H1 (cell line): ENCODE measurements at regions not wholly inside any gene's neighbourhood (a gene's known extent, or its start where the extent isn't known, plus 50 kb on each side); places are given as distances from the start of the nearest gene placed in this dataset.

Source experiments
- CTCF ChIA-PET: fragments of 300-600 bp; sonication (Branson Sonifier 250); formaldehyde crosslinking; loops from one replicate; lab custom pipeline; 2021; ENCODE audit not compliant: partially characterized antibody; lab: Charles Lee
- POLR2A ChIA-PET: fragments of 300-600 bp; sonication (Branson Sonifier 250); formaldehyde crosslinking; loops from one replicate; lab custom pipeline; 2021; ENCODE audit warnings: inconsistent platforms; ENCODE audit not compliant: partially characterized antibody; lab: Charles Lee
- DNase-seq, 2 experiments: peaks; one replicate each; pipeline versions ENCODE4 v3.0.0 to v3.0.0-alpha.2; 2010 to 2022; ENCODE audit warnings: low spot score in 2 of 2, low read depth in 1 of 2, mixed read lengths in 1 of 2
- FAIRE-seq: peaks from 2 replicates; lab custom pipeline; 2011; peaks lifted over from hg19 to GRCh38; lab: Jason Lieb, UNC
- H2AFZ ChIP-seq: 2 replicates; pipeline ENCODE4 v1.8.1; 2012; ENCODE audit warnings: low read length, inconsistent platforms
- H2AK5ac ChIP-seq: 2 replicates; pipeline ENCODE4 v1.6.1; 2013; ENCODE audit warnings: low read depth, low read length
- H2BK120ac ChIP-seq: replicated peaks from 2 replicates; pipeline ENCODE3; 2013; ENCODE audit warnings: low read depth, low read length, inconsistent platforms
- H2BK12ac ChIP-seq: 2 replicates; pipeline ENCODE4 v1.6.1; 2013; ENCODE audit warnings: low read depth, low read length
- H2BK15ac ChIP-seq: 2 replicates; pipeline ENCODE4 v1.6.1; 2013; ENCODE audit warnings: low read length
- H2BK20ac ChIP-seq: 2 replicates; pipeline ENCODE4 v1.6.1; 2013; ENCODE audit warnings: low read length
- H2BK5ac ChIP-seq: 2 replicates; pipeline ENCODE4 v1.6.1; 2013; ENCODE audit warnings: low read depth, low read length
- H3K14ac ChIP-seq: 2 replicates; pipeline ENCODE4 v1.6.1; 2013; ENCODE audit warnings: inconsistent platforms; ENCODE audit not compliant: insufficient read length
- H3K18ac ChIP-seq: 2 replicates; pipeline ENCODE4 v1.6.1; 2013; ENCODE audit warnings: low read length; ENCODE audit errors: extremely low read depth
- H3K23ac ChIP-seq: 2 replicates; pipeline ENCODE4 v1.6.1; 2013; ENCODE audit warnings: inconsistent platforms; ENCODE audit not compliant: insufficient read length
- H3K23me2 ChIP-seq: 2 replicates; pipeline ENCODE4 v1.6.1; 2013; ENCODE audit warnings: low read depth, low read length
- H3K27ac ChIP-seq: 2 replicates; pipeline ENCODE4 v1.6.1; 2011; ENCODE audit warnings: low read depth, low read length, inconsistent platforms
- H3K27me3 ChIP-seq, 4 experiments: replicated peaks in 1 of 4; 1 replicate in 1 of 4; 2 replicates in 3 of 4; pipeline versions ENCODE4 v1.6.1 to v1.8.1; 2011 to 2013; ENCODE audit warnings: low read length in 3 of 4, mild to moderate bottlenecking in 3 of 4, inconsistent platforms in 2 of 4, mixed read lengths in 2 of 4, moderate library complexity in 1 of 4; ENCODE audit not compliant: control insufficient read depth in 3 of 4, insufficient read depth in 3 of 4; ENCODE audit errors: extremely low read depth in 1 of 4
- H3K36me3 ChIP-seq, 4 experiments: 2 replicates each; pipeline versions ENCODE4 v1.6.1 to v1.8.1; 2011 to 2013; ENCODE audit warnings: mild to moderate bottlenecking in 4 of 4, low read length in 3 of 4, moderate library complexity in 2 of 4, control low read depth in 1 of 4, inconsistent platforms in 1 of 4; ENCODE audit not compliant: insufficient read depth in 4 of 4, control insufficient read depth in 2 of 4
- H3K4ac ChIP-seq: replicated peaks from 2 replicates; pipeline ENCODE3; 2013; ENCODE audit warnings: low read length, low read depth, mixed read lengths, inconsistent platforms; ENCODE audit not compliant: insufficient read length
- H3K4me1 ChIP-seq, 4 experiments: replicated peaks in 1 of 4; 1 replicate in 1 of 4; 2 replicates in 3 of 4; pipeline versions ENCODE4 v1.6.1 to v1.8.1; 2011 to 2013; ENCODE audit warnings: low read length in 3 of 4, inconsistent platforms in 2 of 4, mixed read lengths in 1 of 4; ENCODE audit not compliant: insufficient read depth in 4 of 4, control insufficient read depth in 3 of 4
- H3K4me2 ChIP-seq, 2 experiments: 2 replicates each; pipeline versions ENCODE4 v1.6.1 to v1.8.1; 2011 to 2013; ENCODE audit warnings: low read depth in 2 of 2, low read length in 2 of 2, control low read depth in 1 of 2, inconsistent platforms in 1 of 2, mild to moderate bottlenecking in 1 of 2; ENCODE audit not compliant: insufficient read depth in 1 of 2
- H3K4me3 ChIP-seq, 4 experiments: fragments of 200-600, 300-600 bp in 1 of 4; sonication (generic), shearing (Covaris generic), sonication (Bioruptor Twin) in 1 of 4; 2 replicates each; pipeline versions ENCODE4 v1.5.1 to v1.8.1; 2011 to 2016; ENCODE audit warnings: low read length in 4 of 4, low read depth in 3 of 4, control low read depth in 2 of 4, inconsistent platforms in 2 of 4, mild to moderate bottlenecking in 2 of 4, mixed read lengths in 1 of 4, moderate library complexity in 1 of 4; ENCODE audit not compliant: insufficient read depth in 2 of 4; ENCODE audit errors: extremely low read depth in 1 of 4
- H3K56ac ChIP-seq: replicated peaks from 2 replicates; pipeline ENCODE3; 2013; ENCODE audit warnings: low read depth, mild to moderate bottlenecking, mixed read lengths, low read length, inconsistent platforms; ENCODE audit not compliant: insufficient read length
- H3K79me1 ChIP-seq: 2 replicates; pipeline ENCODE4 v1.6.1; 2013; ENCODE audit warnings: low read depth, low read length, control low read depth
- H3K79me2 ChIP-seq, 2 experiments: 2 replicates each; pipeline versions ENCODE4 v1.6.1 to v1.8.1; 2012 to 2013; ENCODE audit warnings: low read length in 2 of 2, mild to moderate bottlenecking in 2 of 2, inconsistent platforms in 1 of 2; ENCODE audit not compliant: insufficient read depth in 2 of 2, control insufficient read depth in 1 of 2
- H3K9ac ChIP-seq, 4 experiments: replicated peaks in 1 of 4; 1 replicate in 1 of 4; 2 replicates in 3 of 4; pipeline versions ENCODE4 v1.6.1 to v1.8.1; 2011 to 2013; ENCODE audit warnings: low read depth in 3 of 4, low read length in 3 of 4, control low read depth in 2 of 4, mild to moderate bottlenecking in 2 of 4, moderate library complexity in 2 of 4, inconsistent platforms in 1 of 4; ENCODE audit errors: extremely low read depth in 1 of 4
- H3K9me3 ChIP-seq, 2 experiments: 2 replicates each; pipeline versions ENCODE4 v1.6.1 to v1.8.1; 2012 to 2013; ENCODE audit warnings: mild to moderate bottlenecking in 2 of 2, moderate library complexity in 2 of 2, control low read depth in 1 of 2, inconsistent platforms in 1 of 2, low read depth in 1 of 2, low read length in 1 of 2, mixed read lengths in 1 of 2; ENCODE audit not compliant: insufficient read depth in 2 of 2
- H4K20me1 ChIP-seq, 2 experiments: replicated peaks in 1 of 2; 2 replicates each; pipeline versions ENCODE3 to v1.8.1; 2011 to 2013; ENCODE audit warnings: inconsistent platforms in 2 of 2, low read length in 2 of 2, mild to moderate bottlenecking in 1 of 2; ENCODE audit not compliant: insufficient read depth in 2 of 2, control insufficient read depth in 1 of 2
- H4K5ac ChIP-seq: 2 replicates; pipeline ENCODE4 v1.6.1; 2013; ENCODE audit warnings: low read length, low read depth, mixed read lengths, inconsistent platforms; ENCODE audit not compliant: insufficient read length
- H4K8ac ChIP-seq: 2 replicates; pipeline ENCODE4 v1.8.0; 2013; ENCODE audit warnings: mild to moderate bottlenecking, moderate library complexity, low read length, inconsistent platforms; ENCODE audit not compliant: insufficient read depth; ENCODE audit errors: extremely low read depth
- H4K91ac ChIP-seq: replicated peaks from 2 replicates; pipeline ENCODE3; 2013; ENCODE audit warnings: low read length, mixed read lengths, inconsistent platforms; ENCODE audit not compliant: insufficient read length
- BCL11A ChIP-seq, 2 experiments: IDR thresholded peaks; one replicate each; pipeline ENCODE4 v1.6.1; 2011; ENCODE audit warnings: low read depth in 2 of 2, low read length in 2 of 2, mild to moderate bottlenecking in 2 of 2
- CHD2 ChIP-seq: IDR thresholded peaks from 2 replicates; pipeline ENCODE4 v1.6.1; 2012; ENCODE audit warnings: low read length, improper control_type of control experiment
- EP300 ChIP-seq, 2 experiments: IDR thresholded peaks; 1 replicate in 1 of 2; 2 replicates in 1 of 2; pipeline ENCODE4 v1.6.1; 2011 to 2012; ENCODE audit warnings: low read depth in 2 of 2, low read length in 2 of 2, mild to moderate bottlenecking in 2 of 2, borderline replicate concordance in 1 of 2, inconsistent platforms in 1 of 2, moderate library complexity in 1 of 2
- JUND ChIP-seq: IDR thresholded peaks from 2 replicates; pipeline ENCODE4 v1.6.1; 2011; ENCODE audit warnings: mild to moderate bottlenecking, improper control_type of control experiment, low read length
- KDM1A ChIP-seq: fragments of 200-600, 300-600 bp; sonication (generic); IDR thresholded peaks from 2 replicates; pipeline ENCODE4 v1.7.1; 2016; ENCODE audit warnings: mild to moderate bottlenecking, low read length, borderline replicate concordance
- PHF8 ChIP-seq: fragments of 200-600 bp; sonication (generic); conservative IDR thresholded peaks from 2 replicates; pipeline ENCODE4 v1.7.1; 2012; ENCODE audit warnings: low read depth, mild to moderate bottlenecking, inconsistent platforms, low read length, moderate library complexity
- RNF2 ChIP-seq: fragments of 200-900, 300-1000 bp; sonication (generic); IDR thresholded peaks from 2 replicates; pipeline ENCODE4 v1.7.1; 2016; ENCODE audit warnings: borderline replicate concordance, low read depth, mild to moderate bottlenecking, antibody characterized with exemption, low read length; ENCODE audit not compliant: poor library complexity, severe bottlenecking; ENCODE audit errors: missing control alignments
- SAP30 ChIP-seq: fragments of 300-600 bp; sonication (generic); IDR thresholded peaks from 2 replicates; pipeline ENCODE4 v1.7.1; 2012; ENCODE audit warnings: low read length, moderate library complexity, mild to moderate bottlenecking, inconsistent platforms; ENCODE audit not compliant: insufficient read depth, insufficient replicate concordance
- SP2 ChIP-seq: IDR thresholded peaks from 2 replicates; pipeline ENCODE4 v1.6.1; 2012; ENCODE audit warnings: mild to moderate bottlenecking, low read length, inconsistent platforms
- WGBS, 2 experiments: shearing (Covaris generic) in 1 of 2; methylation state at CpG; one replicate each; pipeline versions ENCODE4 v1.1.6 to v1.1.7; 2013 to 2015; ENCODE audit warnings: low lambda C conversion rate in 2 of 2, mixed read lengths in 2 of 2, inconsistent platforms in 1 of 2, low coverage in 1 of 2, missing lambda C conversion rate in 1 of 2; ENCODE audit not compliant: insufficient replicate concordance in 2 of 2, insufficient coverage in 1 of 2, insufficient read length in 1 of 2; ENCODE audit errors: extremely low coverage in 1 of 2, missing lambda C conversion rate in 1 of 2; 5-methylcytosine and 5-hydroxymethylcytosine counted together
- TF ChIP-seq, protein P1 (sequence below): IDR thresholded peaks from 2 replicates; pipeline ENCODE4 v1.6.1; 2012; ENCODE audit warnings: low read length, inconsistent platforms

DNA sequence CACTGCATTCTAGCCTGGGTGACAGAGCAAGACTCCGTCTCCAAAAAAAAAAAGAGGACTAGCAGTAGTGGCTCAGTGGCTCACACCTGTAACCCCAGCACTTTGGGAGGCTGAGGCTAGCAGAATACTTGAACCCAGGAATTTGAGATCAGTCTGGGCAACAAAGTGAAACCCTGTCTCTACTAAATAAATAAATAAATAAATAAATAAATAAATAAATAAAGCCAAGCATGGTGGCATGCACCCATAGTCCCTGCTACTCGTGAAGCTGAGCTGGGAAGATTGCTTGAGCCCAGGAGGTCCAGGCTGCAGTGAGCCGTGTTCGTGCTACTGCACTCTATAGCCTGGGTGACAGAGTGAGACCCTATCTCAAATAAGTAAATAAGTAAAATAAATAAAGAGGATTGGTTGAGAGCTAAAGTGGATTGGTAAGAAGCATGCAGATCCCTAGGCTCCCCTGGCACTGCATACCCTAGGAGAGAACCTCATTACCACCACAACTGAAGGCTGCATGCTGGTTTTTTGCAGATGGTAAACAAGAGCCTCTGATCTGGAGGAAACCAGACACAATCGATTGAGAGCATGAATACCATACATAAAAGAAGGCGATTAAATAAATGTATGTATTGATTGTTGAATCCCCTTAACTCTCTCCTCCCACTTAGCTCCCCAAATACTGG, 163.2 kb downstream of the REEP3 start:
- H3K4ac ChIP-seq = no peak overlapping the region
- no peak overlapping the region for H2AFZ ChIP-seq
- H3K18ac ChIP-seq = no peak overlapping the region
- no peak overlapping the region for H2BK15ac ChIP-seq
- no peaks in the 10 kb centered on the region for H3K27me3 ChIP-seq
- DNase-seq = no peak
- H3K36me3 ChIP-seq = no peaks in the 10 kb centered on the region
- H3K4me2 ChIP-seq = no peak overlapping the region
- ChIA-PET CTCF (interaction anchor here (0.7 to 2.0 kb wide), 3 partner anchors 13 to 36 kb away, joined by 3 to 4 read pairs (median 4); no protein-coding TSS in a partner anchor), POLR2A (no interaction called here)
- no peak overlapping the region for H2AK5ac ChIP-seq
- H3K23me2 ChIP-seq = no peaks in the 10 kb centered on the region
- no peak overlapping the region for H2BK5ac ChIP-seq
- H3K14ac ChIP-seq = no peak overlapping the region
- H3K23ac ChIP-seq = no peak overlapping the region
- H4K5ac ChIP-seq = no peak overlapping the region
- no peak overlapping the region for H3K4me3 ChIP-seq
- H3K27ac ChIP-seq = no peak overlapping the region
- no peak overlapping the region for H3K56ac ChIP-seq
- H3K4me1 ChIP-seq = peaks cover 0 to 8% (median 1%) of the 10 kb centered on the region in 4 experiments; a peak in 2 of 7 replicates
- H4K20me1 ChIP-seq = no peaks in the 10 kb centered on the region
- H2BK120ac ChIP-seq = no peak overlapping the region
- 83% methylated on average over 6 of the region's 6 CpGs; no CpG with 5 or more reads in 1 of the 2 experiments for WGBS, 2 experiments
- H4K8ac ChIP-seq = no peak overlapping the region
- no peak for FAIRE-seq
- no peak overlapping the region for H3K9ac ChIP-seq
- no peak overlapping the region for H4K91ac ChIP-seq
- H3K9me3 ChIP-seq = no peaks in the 10 kb centered on the region
- H2BK12ac ChIP-seq = no peak overlapping the region
- no peak overlapping the region for H2BK20ac ChIP-seq
- H3K79me1 ChIP-seq = no peaks in the 10 kb centered on the region
- no peaks in the 10 kb centered on the region for H3K79me2 ChIP-seq
- no peak for TF ChIP-seq CHD2
- no peak for TF ChIP-seq PHF8
- TF ChIP-seq EP300 (IDR thresholded peaks at IDR 0.05; ENCODE audit: borderline replicate concordance in 1 of 2, low read depth in 2 of 2, low read length in 2 of 2) = no peak
- TF ChIP-seq, protein P1, sequence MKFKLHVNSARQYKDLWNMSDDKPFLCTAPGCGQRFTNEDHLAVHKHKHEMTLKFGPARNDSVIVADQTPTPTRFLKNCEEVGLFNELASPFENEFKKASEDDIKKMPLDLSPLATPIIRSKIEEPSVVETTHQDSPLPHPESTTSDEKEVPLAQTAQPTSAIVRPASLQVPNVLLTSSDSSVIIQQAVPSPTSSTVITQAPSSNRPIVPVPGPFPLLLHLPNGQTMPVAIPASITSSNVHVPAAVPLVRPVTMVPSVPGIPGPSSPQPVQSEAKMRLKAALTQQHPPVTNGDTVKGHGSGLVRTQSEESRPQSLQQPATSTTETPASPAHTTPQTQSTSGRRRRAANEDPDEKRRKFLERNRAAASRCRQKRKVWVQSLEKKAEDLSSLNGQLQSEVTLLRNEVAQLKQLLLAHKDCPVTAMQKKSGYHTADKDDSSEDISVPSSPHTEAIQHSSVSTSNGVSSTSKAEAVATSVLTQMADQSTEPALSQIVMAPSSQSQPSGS = no peak
- TF ChIP-seq RNF2 = no peak
- TF ChIP-seq SP2 = no peak
- TF ChIP-seq JUND = no peak
- TF ChIP-seq BCL11A (IDR thresholded peaks at IDR 0.05; ENCODE audit: low read depth in 2 of 2, low read length in 2 of 2) = no peak
- no peak for TF ChIP-seq KDM1A
- no peak for TF ChIP-seq SAP30
- TF ChIP-seq, all 59 proteins: peak for 0
